Neural progenitor cell (in vitro differentiated cells): ENCODE measurements at regions not wholly inside any gene's neighbourhood (a gene's known extent, or its start where the extent isn't known, plus 50 kb on each side); places are given as distances from the start of the nearest gene placed in this dataset.

Experiments
- EZH2 ChIP-seq: fragments of 200-600 bp; sonication (generic); IDR thresholded peaks from 2 replicates; pipeline ENCODE4 v1.6.1; 2017; ENCODE audit warnings: antibody characterized with exemption, mild to moderate bottlenecking, moderate library complexity
- TF ChIP-seq, protein P1 (sequence below): fragments of 200-600 bp; sonication (generic); IDR thresholded peaks from 2 replicates; pipeline ENCODE4 v1.5.1; 2017; ENCODE audit warnings: antibody characterized with exemption, mild to moderate bottlenecking

DNA sequence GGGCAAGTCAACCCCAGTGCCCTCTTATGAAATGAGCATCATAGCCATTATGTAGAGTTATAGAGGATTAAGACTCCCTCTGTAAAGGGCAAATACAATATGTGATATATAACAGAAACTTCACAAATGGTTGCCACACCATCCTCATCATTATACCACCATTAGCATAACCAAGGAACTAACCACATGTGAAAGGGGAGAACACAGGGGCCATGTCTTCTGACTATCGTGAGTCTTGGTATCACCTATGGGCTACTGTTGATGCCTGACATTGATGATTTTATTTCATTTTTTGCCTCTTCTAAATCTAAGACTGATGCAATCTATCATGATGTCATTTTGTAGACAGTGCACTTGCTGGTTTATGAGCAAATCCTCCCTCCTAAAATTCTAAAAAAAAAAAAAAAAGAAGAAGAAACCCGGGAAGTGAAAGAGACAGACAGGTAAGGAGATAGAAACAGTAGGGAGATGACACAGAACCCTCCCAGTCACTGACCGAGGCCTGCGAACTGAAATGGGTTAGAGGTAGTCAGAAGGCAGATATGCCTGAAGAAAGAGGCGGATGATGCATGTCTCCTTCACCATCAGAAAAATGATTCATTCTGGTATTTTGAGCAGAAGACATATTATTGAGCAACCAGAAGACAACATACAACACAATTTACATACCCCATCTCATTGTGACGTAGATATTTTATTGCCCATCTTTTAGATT is 266.0 kb downstream of the DMAC1 start:
- TF ChIP-seq, protein P1, sequence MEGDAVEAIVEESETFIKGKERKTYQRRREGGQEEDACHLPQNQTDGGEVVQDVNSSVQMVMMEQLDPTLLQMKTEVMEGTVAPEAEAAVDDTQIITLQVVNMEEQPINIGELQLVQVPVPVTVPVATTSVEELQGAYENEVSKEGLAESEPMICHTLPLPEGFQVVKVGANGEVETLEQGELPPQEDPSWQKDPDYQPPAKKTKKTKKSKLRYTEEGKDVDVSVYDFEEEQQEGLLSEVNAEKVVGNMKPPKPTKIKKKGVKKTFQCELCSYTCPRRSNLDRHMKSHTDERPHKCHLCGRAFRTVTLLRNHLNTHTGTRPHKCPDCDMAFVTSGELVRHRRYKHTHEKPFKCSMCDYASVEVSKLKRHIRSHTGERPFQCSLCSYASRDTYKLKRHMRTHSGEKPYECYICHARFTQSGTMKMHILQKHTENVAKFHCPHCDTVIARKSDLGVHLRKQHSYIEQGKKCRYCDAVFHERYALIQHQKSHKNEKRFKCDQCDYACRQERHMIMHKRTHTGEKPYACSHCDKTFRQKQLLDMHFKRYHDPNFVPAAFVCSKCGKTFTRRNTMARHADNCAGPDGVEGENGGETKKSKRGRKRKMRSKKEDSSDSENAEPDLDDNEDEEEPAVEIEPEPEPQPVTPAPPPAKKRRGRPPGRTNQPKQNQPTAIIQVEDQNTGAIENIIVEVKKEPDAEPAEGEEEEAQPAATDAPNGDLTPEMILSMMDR: no peak
- TF ChIP-seq EZH2: no peak
